HG03521 (cell line): ENCODE measurements at regions not wholly inside any gene's neighbourhood (a gene's known extent, or its start where the extent isn't known, plus 50 kb on each side); places are given as distances from the start of the nearest gene placed in this dataset.
"Not testable (repeated sequence)": the region's sequence is repeated elsewhere in the genome, so short reads cannot be mapped to it uniquely, and the experiment has no call there.

Experiments
- ATAC-seq: cut with Tn5 transposase; IDR thresholded peaks from one replicate; pipeline ENCODE4 v1.9.1; 2021; ENCODE audit warnings: mild to moderate bottlenecking, moderate library complexity; ENCODE audit not compliant: unreplicated experiment

GRCh38 chr11:23797624-23798419 is 699.0 kb upstream of the LUZP2 start:
- no peak for ATAC-seq

GRCh38 chr11:23834306-23834705 is 662.5 kb upstream of the LUZP2 start:
- not testable (repeated sequence) for ATAC-seq

- ATAC-seq, result no peak
Observed at GRCh38 chr11:23836981-23837380, 659.9 kb upstream of the LUZP2 start.

- no peak for ATAC-seq
Observed at GRCh38 chr11:23840872-23841271, 656.0 kb upstream of the LUZP2 start.

DNA sequence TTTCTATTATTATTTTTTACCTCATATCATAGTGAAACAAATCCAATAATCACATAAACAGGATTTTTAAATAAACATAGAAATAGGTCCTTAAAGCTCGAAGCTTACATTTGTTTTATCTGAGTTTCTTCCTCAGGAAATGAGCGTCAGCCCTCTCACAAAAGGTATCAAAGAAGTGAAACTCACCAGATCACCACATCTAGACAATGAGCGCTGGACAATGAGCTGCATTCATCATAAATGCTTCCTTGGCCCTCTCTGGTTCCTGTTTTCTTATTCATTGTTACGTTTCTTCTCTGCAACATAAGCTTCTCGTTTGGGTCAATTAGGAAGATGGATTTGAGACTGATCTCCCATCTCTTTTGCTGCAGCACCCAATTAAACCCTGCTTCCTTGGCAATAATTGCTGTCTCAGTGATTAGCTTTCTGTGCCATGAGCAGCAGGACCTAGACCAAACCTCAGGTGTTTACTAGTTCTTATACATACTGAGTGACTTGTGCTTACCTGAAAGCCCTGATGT is 649.9 kb upstream of the LUZP2 start:
- no peak for ATAC-seq

GRCh38 chr11:23851216-23851615 is 645.6 kb upstream of the LUZP2 start:
- ATAC-seq, result no peak

- ATAC-seq, result no peak
Observed at GRCh38 chr11:23856654-23857053, 640.2 kb upstream of the LUZP2 start.

DNA sequence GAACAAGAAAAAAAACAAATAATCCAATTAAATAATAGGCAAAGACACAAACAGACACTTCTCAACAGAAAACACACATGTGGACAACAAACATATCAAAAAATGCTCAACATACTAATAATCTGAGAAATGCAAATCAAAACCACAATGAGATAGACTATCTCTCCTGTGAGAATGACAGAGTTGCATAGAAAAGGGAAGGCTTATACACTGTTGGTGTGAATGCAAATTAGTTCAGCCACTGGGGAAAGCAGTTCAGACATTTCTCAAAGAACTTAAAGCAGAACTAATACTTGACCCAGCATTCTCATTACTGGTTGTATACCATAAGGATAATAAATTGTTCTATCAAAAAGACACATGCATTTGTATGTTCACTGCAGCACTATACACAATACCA is 637.8 kb upstream of the LUZP2 start:
- ATAC-seq, result no peak

- no peak for ATAC-seq
Observed at GRCh38 chr11:23861615-23862014, 635.2 kb upstream of the LUZP2 start.

GRCh38 chr11:23865341-23865975 is 631.4 kb upstream of the LUZP2 start:
- no peak for ATAC-seq

DNA sequence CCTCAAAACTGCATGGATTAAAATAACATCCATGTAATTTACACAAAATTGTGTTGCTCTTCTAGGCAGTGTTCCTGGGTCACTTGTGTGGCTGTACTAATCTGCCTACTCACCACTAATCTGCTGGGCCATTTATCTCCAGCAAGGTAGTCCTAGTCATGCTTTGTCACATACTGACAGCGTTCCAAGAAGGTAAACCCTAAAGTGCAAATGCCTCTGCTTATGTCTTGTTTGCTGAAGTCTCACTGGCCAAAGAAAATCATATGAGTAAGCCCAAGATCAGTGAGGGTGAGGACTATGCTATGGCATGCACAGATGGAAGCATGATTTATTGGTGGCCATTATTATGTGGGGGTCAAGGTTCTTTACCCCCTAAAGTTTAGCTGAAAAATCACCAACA is 630.2 kb upstream of the LUZP2 start:
- no peak for ATAC-seq

DNA sequence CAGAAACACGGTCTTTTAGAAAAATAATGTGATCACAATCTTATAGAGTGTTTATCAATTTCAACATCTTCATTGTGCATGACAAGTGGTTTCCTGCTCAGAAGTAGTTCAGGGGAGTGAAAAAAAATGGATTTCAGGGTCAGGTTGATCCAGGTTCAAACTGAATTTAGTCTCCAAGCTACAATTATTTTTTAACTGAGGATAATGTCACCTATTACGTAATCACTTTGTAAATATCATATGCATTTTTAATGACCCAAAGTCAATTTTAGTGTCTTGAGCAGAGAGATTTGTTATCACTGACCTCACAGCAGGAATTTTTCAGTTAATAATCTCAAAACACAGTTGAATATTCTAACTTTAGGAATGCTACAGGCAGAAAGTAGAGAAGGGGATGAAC is 627.2 kb upstream of the LUZP2 start:
- no peak for ATAC-seq

DNA sequence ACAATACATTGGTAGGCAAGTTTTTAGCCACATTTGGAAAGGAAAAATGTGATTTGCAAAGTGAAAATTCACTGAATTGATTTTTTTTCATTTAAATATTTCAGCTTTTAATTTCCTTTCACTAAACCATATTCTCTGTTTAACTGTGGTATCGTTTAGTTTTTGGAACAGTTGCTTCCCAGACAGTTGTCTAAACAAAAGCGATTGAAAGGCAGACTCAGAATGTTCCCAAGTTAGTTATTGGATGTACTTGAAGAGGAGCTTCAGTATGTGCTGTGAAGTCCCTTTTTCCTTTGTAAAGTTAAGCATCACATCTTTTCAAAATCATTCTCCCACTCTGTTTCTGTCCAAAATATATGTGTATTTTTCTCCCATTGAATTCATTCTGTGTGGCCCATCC is 623.4 kb upstream of the LUZP2 start:
- ATAC-seq, result no peak

DNA sequence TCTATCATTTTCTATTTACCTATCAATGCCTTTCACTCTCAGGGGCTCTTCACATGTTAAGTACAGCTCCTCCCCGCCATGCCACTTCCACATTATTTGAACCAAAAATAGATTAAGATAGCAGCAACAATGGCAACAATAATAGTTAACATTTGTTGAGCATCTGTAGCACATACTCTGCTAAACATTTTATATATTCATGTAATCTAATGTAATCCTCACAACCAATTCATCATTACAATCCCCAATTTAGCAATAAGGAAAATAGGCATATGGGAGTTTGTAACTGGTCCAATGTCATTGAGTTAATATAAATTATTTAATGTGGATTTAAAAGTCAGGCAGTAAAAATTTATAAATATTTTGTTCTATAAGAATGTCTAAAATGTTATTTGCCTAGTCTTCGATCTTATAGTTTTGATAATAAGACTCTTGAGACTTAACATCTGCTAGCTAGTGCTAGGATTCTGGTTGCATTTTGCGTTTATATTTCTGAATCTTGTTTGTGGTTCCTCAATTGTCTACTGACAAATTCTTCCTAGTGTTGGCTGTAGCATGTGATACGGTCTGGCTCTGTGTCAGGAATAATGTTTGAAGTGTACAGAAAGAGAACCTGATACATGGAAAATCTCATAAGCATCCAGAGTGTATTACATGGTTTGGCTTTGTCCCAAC is 621.5 kb upstream of the LUZP2 start:
- no peak for ATAC-seq

GRCh38 chr11:23883426-23884048 is 613.3 kb upstream of the LUZP2 start:
- not testable (repeated sequence) for ATAC-seq

DNA sequence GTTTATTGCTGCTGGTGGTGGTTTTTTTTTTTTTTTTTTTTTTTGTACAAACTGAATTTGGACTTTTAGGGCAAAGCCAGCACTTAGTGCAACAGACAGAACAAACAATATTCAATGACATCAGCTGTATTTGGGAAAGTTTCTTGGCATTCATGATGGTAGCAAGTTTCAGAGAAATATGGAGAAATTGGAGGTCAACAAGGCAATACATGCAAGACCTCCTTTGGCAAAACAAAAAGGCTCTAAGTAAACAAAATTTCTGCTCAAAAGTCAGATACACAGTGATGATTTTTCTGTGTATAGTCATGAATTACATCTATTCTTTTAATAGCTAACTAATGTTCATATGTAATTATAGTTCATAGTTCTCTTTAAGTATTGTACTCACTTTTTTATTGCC is 612.5 kb upstream of the LUZP2 start:
- no peak for ATAC-seq

GRCh38 chr11:23885801-23886200 is 611.1 kb upstream of the LUZP2 start:
- ATAC-seq, result no peak

GRCh38 chr11:23887122-23887521 is 609.7 kb upstream of the LUZP2 start:
- not testable (repeated sequence) for ATAC-seq

DNA sequence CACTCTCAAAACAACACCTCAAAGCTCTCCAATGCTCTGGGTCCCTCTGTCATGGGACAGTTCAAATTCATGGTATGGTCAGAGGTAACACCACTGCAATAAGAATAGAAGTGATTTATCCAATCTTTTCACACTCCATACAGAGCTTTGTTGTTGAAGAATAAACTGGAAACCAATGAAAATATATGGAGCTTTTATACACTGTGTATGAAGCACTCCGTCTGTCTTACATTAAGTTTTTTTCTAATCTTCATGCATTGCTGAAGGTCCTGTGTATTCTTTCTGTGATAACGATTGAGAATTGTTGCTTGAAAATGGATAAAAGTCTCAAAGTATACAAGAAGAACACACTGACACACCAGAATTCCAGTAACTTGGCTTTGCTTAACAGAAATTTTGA is 603.7 kb upstream of the LUZP2 start:
- ATAC-seq, result no peak

DNA sequence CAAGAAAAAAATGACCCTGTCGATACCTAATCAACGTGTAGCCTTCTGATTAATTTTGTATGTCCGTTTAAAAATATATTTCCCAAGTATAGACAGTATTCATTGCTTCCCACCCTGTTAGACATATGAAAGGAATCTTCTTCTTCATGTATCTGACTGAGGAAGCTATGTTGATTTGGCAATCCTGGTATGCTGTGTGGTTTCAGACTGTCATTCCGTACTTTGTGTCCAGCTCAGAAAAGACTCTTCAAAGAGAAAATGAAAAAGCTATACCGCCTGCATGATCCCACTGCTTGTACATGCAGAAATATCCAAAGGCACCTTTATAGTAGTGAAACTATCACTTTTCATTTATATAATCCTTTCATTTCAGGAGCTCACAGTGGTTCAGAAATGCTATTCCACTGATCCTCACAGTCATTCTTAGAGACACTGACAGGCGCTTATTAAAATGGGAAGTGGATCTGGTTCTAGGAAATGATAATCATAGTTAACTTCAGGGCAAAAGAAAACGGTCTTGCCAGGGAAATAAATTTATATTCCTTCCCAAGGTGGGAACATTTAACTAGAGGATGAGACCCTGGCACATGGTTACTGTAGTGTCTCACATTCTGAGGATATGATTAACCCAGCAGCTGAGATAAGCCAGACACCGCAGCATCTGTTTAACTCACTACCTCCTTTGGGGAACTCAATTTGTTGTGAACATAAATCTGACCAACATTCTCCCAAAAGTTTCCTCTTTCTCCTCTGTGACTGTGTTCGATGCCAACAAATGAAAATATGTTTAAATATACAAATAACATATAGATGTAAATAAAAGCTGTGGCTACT is 599.2 kb upstream of the LUZP2 start:
- no peak for ATAC-seq
